ENCODE measurements at regions not wholly inside any gene's neighbourhood (a gene's known extent, or its start where the extent isn't known, plus 50 kb on each side); places are given as distances from the start of the nearest gene placed in this dataset.

DNA sequence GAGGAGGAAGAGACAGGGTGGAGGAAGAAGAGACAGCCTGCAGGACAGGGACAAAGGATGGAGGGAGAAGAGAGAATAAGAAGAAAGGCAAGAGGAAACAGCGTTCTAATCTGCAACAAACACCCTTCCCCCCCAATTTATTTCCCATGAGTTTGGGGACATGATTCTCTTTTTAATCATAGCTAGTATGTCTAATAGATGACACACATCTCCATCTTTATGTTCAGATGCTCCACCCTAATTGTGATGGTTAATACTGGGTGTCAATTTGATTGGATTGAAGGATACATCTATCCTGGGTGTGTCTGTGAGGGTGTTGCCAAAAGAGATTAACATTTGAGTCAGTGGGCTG lies 200.8 kb downstream of the VCY1B start:
- no peaks in the 10 kb centered on the region for H3K36me3 ChIP-seq (ENCODE audit: control insufficient read depth in 3 of 3, insufficient read depth in 3 of 3, low read length in 3 of 3)
- H3K4me1 ChIP-seq (ENCODE audit: control insufficient read depth in 3 of 3, insufficient read depth in 3 of 3, low read length in 3 of 3): no peaks in the 10 kb centered on the region
- no peak overlapping the region for H3K4me3 ChIP-seq (ENCODE audit: low read length in 3 of 3)
- no peaks in the 10 kb centered on the region for H3K9me3 ChIP-seq (ENCODE audit: control insufficient read depth in 3 of 3, low read length in 3 of 3)
- no peaks in the 10 kb centered on the region for H3K27me3 ChIP-seq (ENCODE audit: control insufficient read depth in 3 of 3, insufficient read depth in 3 of 3, low read length in 3 of 3)
- no peak overlapping the region for H3K9ac ChIP-seq (ENCODE audit: low read depth in 1 of 3, low read length in 3 of 3)
- no peak overlapping the region for H3K27ac ChIP-seq (ENCODE audit: low read depth, low read length)

DNA sequence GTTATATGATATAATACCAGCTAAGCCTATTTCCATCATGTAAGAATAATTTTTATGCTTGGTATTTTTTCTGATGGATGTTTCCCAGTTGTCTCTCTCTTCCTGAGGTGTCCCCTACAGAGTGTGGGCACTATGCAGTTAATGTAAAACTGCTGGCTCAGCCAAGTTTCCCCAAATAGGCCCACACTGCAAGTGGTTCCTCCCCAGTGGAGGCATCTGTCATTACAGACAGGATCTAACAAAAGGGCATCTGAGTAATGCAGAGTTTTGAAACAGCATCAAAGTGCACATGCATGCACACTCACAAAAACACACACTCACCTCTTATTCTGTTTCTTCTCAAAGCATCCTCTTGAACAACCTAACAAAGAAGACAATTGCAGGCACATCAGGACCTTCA lies 221.0 kb downstream of the VCY1B start:
- no peaks in the 10 kb centered on the region for H3K9me3 ChIP-seq (ENCODE audit: control insufficient read depth in 3 of 3, low read length in 3 of 3)
- no peak overlapping the region for H3K27ac ChIP-seq (ENCODE audit: low read depth, low read length)
- H3K4me3 ChIP-seq (ENCODE audit: low read length in 3 of 3): no peak overlapping the region

GRCh38 chrY:14290656-14291375 lies 233.5 kb upstream of the NLGN4Y start:
- Histone ChIP-seq H3K4me3 (ENCODE audit: low read length in 3 of 3) (no peak overlapping the region), H3K9me3 (ENCODE audit: control insufficient read depth in 3 of 3, low read length in 3 of 3) (no peaks in the 10 kb centered on the region), H3K27me3 (ENCODE audit: control insufficient read depth in 3 of 3, insufficient read depth in 3 of 3, low read length in 3 of 3) (no peaks in the 10 kb centered on the region), H3K9ac (ENCODE audit: low read depth in 1 of 3, low read length in 3 of 3) (no peak overlapping the region), H3K4me1 (ENCODE audit: control insufficient read depth in 3 of 3, insufficient read depth in 3 of 3, low read length in 3 of 3) (no peaks in the 10 kb centered on the region), H3K27ac (ENCODE audit: low read depth, low read length) (no peak overlapping the region), H3K36me3 (ENCODE audit: control insufficient read depth in 3 of 3, insufficient read depth in 3 of 3, low read length in 3 of 3) (no peaks in the 10 kb centered on the region)

More for the DNA sequence above, 221.0 kb downstream of the VCY1B start:
- H3K36me3 ChIP-seq (ENCODE audit: control insufficient read depth in 3 of 3, insufficient read depth in 3 of 3, low read length in 3 of 3): no peaks in the 10 kb centered on the region
- no peak overlapping the region for H3K9ac ChIP-seq (ENCODE audit: low read depth in 1 of 3, low read length in 3 of 3)
- H3K27me3 ChIP-seq (ENCODE audit: control insufficient read depth in 3 of 3, insufficient read depth in 3 of 3, low read length in 3 of 3): no peaks in the 10 kb centered on the region
- H3K4me1 ChIP-seq (ENCODE audit: control insufficient read depth in 3 of 3, insufficient read depth in 3 of 3, low read length in 3 of 3): no peaks in the 10 kb centered on the region

- Histone ChIP-seq H3K4me3 (ENCODE audit: low read length in 3 of 3) (no peak overlapping the region), H3K36me3 (ENCODE audit: control insufficient read depth in 3 of 3, insufficient read depth in 3 of 3, low read length in 3 of 3) (no peaks in the 10 kb centered on the region), H3K27me3 (ENCODE audit: control insufficient read depth in 3 of 3, insufficient read depth in 3 of 3, low read length in 3 of 3) (no peaks in the 10 kb centered on the region), H3K9ac (ENCODE audit: low read depth in 1 of 3, low read length in 3 of 3) (no peak overlapping the region), H3K27ac (ENCODE audit: low read depth, low read length) (no peak overlapping the region), H3K4me1 (ENCODE audit: control insufficient read depth in 3 of 3, insufficient read depth in 3 of 3, low read length in 3 of 3) (no peaks in the 10 kb centered on the region), H3K9me3 (ENCODE audit: control insufficient read depth in 3 of 3, low read length in 3 of 3) (no peaks in the 10 kb centered on the region)
Observed at GRCh38 chrY:14292382-14292781, 231.9 kb upstream of the NLGN4Y start.

DNA sequence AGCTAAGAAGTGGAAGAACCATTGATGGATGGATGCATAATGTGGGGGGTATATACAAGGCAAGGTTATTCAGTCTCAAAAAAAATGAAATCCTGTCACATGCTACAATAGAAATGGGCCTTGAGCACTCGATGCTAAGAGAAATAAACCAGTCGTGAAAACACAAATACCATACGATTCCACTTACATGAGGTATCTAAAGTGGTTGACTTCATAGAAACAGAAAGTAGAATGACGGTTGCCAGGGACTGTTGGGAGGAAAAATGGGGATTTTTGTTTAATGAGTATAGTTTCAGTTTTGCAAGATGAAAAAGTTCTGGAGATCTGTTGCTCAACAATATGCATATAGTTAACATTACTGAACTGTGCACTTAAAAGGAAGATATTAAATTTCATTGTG lies 223.6 kb upstream of the NLGN4Y start:
- Histone ChIP-seq H3K4me3 (ENCODE audit: low read length in 3 of 3) (no peak overlapping the region), H3K9ac (ENCODE audit: low read depth in 1 of 3, low read length in 3 of 3) (no peak overlapping the region), H3K4me1 (ENCODE audit: control insufficient read depth in 3 of 3, insufficient read depth in 3 of 3, low read length in 3 of 3) (no peaks in the 10 kb centered on the region), H3K9me3 (ENCODE audit: control insufficient read depth in 3 of 3, low read length in 3 of 3) (no peaks in the 10 kb centered on the region), H3K27me3 (ENCODE audit: control insufficient read depth in 3 of 3, insufficient read depth in 3 of 3, low read length in 3 of 3) (no peaks in the 10 kb centered on the region), H3K27ac (ENCODE audit: low read depth, low read length) (no peak overlapping the region), H3K36me3 (ENCODE audit: control insufficient read depth in 3 of 3, insufficient read depth in 3 of 3, low read length in 3 of 3) (no peaks in the 10 kb centered on the region)

DNA sequence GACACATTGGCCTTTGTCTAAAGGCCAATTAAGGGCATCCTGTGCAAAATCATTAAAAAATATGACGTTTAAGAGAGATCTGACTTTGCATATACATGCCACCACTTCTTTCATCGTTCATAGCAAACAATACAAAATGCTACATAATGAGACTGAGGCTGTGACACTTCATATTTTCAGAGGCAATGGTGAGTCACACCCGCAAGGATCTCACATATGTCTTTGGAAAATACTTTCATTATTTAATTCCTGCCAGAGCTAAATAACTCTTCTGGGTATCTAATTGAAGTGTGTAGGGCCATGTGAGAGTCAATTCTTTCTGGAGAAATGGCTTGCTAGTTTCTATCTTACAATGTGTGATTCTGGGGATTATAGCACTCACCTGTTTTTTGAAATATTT lies 222.8 kb upstream of the NLGN4Y start:
- Histone ChIP-seq H3K27ac (ENCODE audit: low read depth, low read length) (no peak overlapping the region), H3K36me3 (ENCODE audit: control insufficient read depth in 3 of 3, insufficient read depth in 3 of 3, low read length in 3 of 3) (no peaks in the 10 kb centered on the region), H3K9ac (ENCODE audit: low read depth in 1 of 3, low read length in 3 of 3) (no peak overlapping the region), H3K4me1 (ENCODE audit: control insufficient read depth in 3 of 3, insufficient read depth in 3 of 3, low read length in 3 of 3) (no peaks in the 10 kb centered on the region), H3K4me3 (ENCODE audit: low read length in 3 of 3) (no peak overlapping the region), H3K27me3 (ENCODE audit: control insufficient read depth in 3 of 3, insufficient read depth in 3 of 3, low read length in 3 of 3) (no peaks in the 10 kb centered on the region), H3K9me3 (ENCODE audit: control insufficient read depth in 3 of 3, low read length in 3 of 3) (no peaks in the 10 kb centered on the region)

DNA sequence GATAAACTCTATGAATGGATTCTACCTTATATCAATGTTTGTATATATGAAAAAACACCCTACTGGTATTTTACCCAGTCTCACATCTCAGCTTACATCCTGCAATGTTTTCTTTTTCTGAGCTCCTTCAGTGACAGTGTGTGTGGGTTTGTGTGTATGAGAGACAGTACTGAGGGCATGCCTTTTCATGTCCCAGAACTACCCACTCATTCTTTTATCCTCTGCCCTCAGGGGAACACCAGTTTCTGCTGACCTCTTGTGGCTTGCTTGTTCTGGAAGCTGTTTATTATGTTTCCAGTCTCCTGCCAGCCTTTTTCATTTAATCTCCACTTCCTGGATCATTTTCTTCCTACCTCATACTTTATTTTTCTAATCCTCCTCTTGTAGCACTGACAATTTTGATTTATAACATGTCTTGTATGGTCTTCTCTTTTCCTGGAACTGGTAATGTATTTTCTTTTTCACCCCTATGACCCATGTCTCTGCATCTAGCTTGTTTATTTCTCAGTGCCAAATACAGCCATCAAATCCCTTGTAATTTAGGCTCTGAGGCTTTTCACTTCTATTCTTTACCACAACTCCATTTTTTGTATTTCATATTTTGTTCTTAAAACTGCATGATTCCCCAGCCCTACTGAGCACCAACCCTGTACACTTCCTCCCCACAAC lies 195.5 kb upstream of the NLGN4Y start:
- H3K9me3 ChIP-seq (ENCODE audit: control insufficient read depth in 3 of 3, low read length in 3 of 3): no peaks in the 10 kb centered on the region
- no peaks in the 10 kb centered on the region for H3K27me3 ChIP-seq (ENCODE audit: control insufficient read depth in 3 of 3, insufficient read depth in 3 of 3, low read length in 3 of 3)
- no peaks in the 10 kb centered on the region for H3K4me1 ChIP-seq (ENCODE audit: control insufficient read depth in 3 of 3, insufficient read depth in 3 of 3, low read length in 3 of 3)
- no peak overlapping the region for H3K27ac ChIP-seq (ENCODE audit: low read depth, low read length)
- H3K9ac ChIP-seq (ENCODE audit: low read depth in 1 of 3, low read length in 3 of 3): no peak overlapping the region
- H3K36me3 ChIP-seq (ENCODE audit: control insufficient read depth in 3 of 3, insufficient read depth in 3 of 3, low read length in 3 of 3): no peaks in the 10 kb centered on the region
- no peak overlapping the region for H3K4me3 ChIP-seq (ENCODE audit: low read length in 3 of 3)

- no peak overlapping the region for H3K27ac ChIP-seq (ENCODE audit: low read depth, low read length)
- H3K27me3 ChIP-seq (ENCODE audit: control insufficient read depth in 3 of 3, insufficient read depth in 3 of 3, low read length in 3 of 3): no peaks in the 10 kb centered on the region
- H3K36me3 ChIP-seq (ENCODE audit: control insufficient read depth in 3 of 3, insufficient read depth in 3 of 3, low read length in 3 of 3): no peaks in the 10 kb centered on the region
- H3K9ac ChIP-seq (ENCODE audit: low read depth in 1 of 3, low read length in 3 of 3): no peak overlapping the region
- H3K9me3 ChIP-seq (ENCODE audit: control insufficient read depth in 3 of 3, low read length in 3 of 3): no peaks in the 10 kb centered on the region
- no peak overlapping the region for H3K4me3 ChIP-seq (ENCODE audit: low read length in 3 of 3)
- H3K4me1 ChIP-seq (ENCODE audit: control insufficient read depth in 3 of 3, insufficient read depth in 3 of 3, low read length in 3 of 3): no peaks in the 10 kb centered on the region
Observed at GRCh38 chrY:14330362-14330761, 194.0 kb upstream of the NLGN4Y start.

DNA sequence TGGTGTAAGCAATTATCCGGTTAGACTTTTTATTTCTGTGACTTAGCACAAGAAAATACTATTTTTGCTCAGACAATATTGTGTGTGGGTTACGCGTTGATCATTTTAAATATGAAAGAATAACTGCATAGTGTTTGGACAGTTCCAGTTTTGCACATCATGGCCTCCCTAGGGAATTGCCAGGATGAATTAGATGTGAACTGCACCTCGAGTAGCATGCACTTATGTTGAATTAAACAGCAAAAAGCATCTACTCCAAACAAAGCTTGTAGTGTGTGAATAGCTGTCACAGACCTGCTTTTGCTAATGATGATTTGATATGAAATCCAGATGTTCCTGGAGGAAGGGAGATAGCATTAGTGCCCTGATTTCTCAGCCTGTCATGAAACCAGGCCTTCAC lies 184.8 kb upstream of the NLGN4Y start:
- Histone ChIP-seq H3K36me3 (ENCODE audit: control insufficient read depth in 3 of 3, insufficient read depth in 3 of 3, low read length in 3 of 3) (no peaks in the 10 kb centered on the region), H3K27ac (ENCODE audit: low read depth, low read length) (no peak overlapping the region), H3K4me3 (ENCODE audit: low read length in 3 of 3) (no peak overlapping the region), H3K9me3 (ENCODE audit: control insufficient read depth in 3 of 3, low read length in 3 of 3) (no peaks in the 10 kb centered on the region), H3K27me3 (ENCODE audit: control insufficient read depth in 3 of 3, insufficient read depth in 3 of 3, low read length in 3 of 3) (no peaks in the 10 kb centered on the region), H3K4me1 (ENCODE audit: control insufficient read depth in 3 of 3, insufficient read depth in 3 of 3, low read length in 3 of 3) (no peaks in the 10 kb centered on the region), H3K9ac (ENCODE audit: low read depth in 1 of 3, low read length in 3 of 3) (no peak overlapping the region)

GRCh38 chrY:14340459-14341143 lies 183.7 kb upstream of the NLGN4Y start:
- H3K36me3 ChIP-seq (ENCODE audit: control insufficient read depth in 3 of 3, insufficient read depth in 3 of 3, low read length in 3 of 3): no peaks in the 10 kb centered on the region

More at GRCh38 chrY:14340459-14341143, 183.7 kb upstream of the NLGN4Y start:
- H3K27ac ChIP-seq (ENCODE audit: low read depth, low read length): no peak overlapping the region
- H3K9me3 ChIP-seq (ENCODE audit: control insufficient read depth in 3 of 3, low read length in 3 of 3): no peaks in the 10 kb centered on the region
- H3K9ac ChIP-seq (ENCODE audit: low read depth in 1 of 3, low read length in 3 of 3): no peak overlapping the region
- no peak overlapping the region for H3K4me3 ChIP-seq (ENCODE audit: low read length in 3 of 3)
- no peaks in the 10 kb centered on the region for H3K27me3 ChIP-seq (ENCODE audit: control insufficient read depth in 3 of 3, insufficient read depth in 3 of 3, low read length in 3 of 3)
- no peaks in the 10 kb centered on the region for H3K4me1 ChIP-seq (ENCODE audit: control insufficient read depth in 3 of 3, insufficient read depth in 3 of 3, low read length in 3 of 3)

All from skeletal muscle tissue (tissue), 3 donors.